CD4-positive, alpha-beta memory T cell (primary cell): ENCODE measurements at regions not wholly inside any gene's neighbourhood (a gene's known extent, or its start where the extent isn't known, plus 50 kb on each side); places are given as distances from the start of the nearest gene placed in this dataset.

ENCODE experiments used
- CTCF ChIA-PET: fragments of 350-600 bp; sonication (Branson Sonifier 250); formaldehyde crosslinking; loops from one replicate; lab custom pipeline; 2021; ENCODE audit warnings: inconsistent platforms; ENCODE audit not compliant: partially characterized antibody; lab: Charles Lee
- POLR2A ChIA-PET: fragments of 350-600 bp; sonication (Branson Sonifier 250); formaldehyde crosslinking; loops from one replicate; lab custom pipeline; 2021; ENCODE audit not compliant: partially characterized antibody; lab: Charles Lee
- DNase-seq, 5 donors: peaks; one replicate each; pipeline versions ENCODE4 v3.0.0 to v3.0.0-alpha.2; 2020 to 2022; ENCODE audit warnings: mixed read lengths in 1 of 5
- H3K27ac ChIP-seq: one replicate; pipeline ENCODE4 v1.7.0; 2013; ENCODE audit warnings: low read depth, low read length
- H3K27me3 ChIP-seq: 2 replicates; pipeline ENCODE4 v1.7.0; 2013; ENCODE audit warnings: mild to moderate bottlenecking, low read length, moderate library complexity; ENCODE audit not compliant: insufficient read depth
- H3K36me3 ChIP-seq: 2 replicates; pipeline ENCODE4 v1.7.0; 2013; ENCODE audit warnings: mild to moderate bottlenecking, low read length, moderate library complexity; ENCODE audit not compliant: insufficient read depth
- H3K4me1 ChIP-seq: 2 replicates; pipeline ENCODE4 v1.7.0; 2013; ENCODE audit warnings: mild to moderate bottlenecking, low read length, moderate library complexity; ENCODE audit not compliant: insufficient read depth
- H3K4me3 ChIP-seq, 2 donors: one replicate each; pipeline ENCODE4 v1.7.0; 2013; ENCODE audit warnings: low read length in 2 of 2, mild to moderate bottlenecking in 1 of 2
- H3K9me3 ChIP-seq, 2 donors: one replicate each; pipeline ENCODE4 v1.7.0; 2013; ENCODE audit warnings: low read length in 2 of 2, control low read depth in 1 of 2; ENCODE audit not compliant: control insufficient read depth in 1 of 2
- H3K27ac Mint-ChIP-seq, 7 donors: one replicate each; pipeline ENCODE4 v1.8.0; 2020 to 2021; ENCODE audit warnings: mixed read lengths in 7 of 7, mild to moderate bottlenecking in 6 of 7, inconsistent platforms in 3 of 7, moderate library complexity in 3 of 7
- H3K27me3 Mint-ChIP-seq, 2 donors: one replicate each; pipeline ENCODE4 v1.8.0; 2020 to 2021; ENCODE audit warnings: mixed read lengths in 2 of 2
- H3K36me3 Mint-ChIP-seq, 2 donors: one replicate each; pipeline ENCODE4 v1.8.0; 2020 to 2021; ENCODE audit warnings: mixed read lengths in 2 of 2, inconsistent platforms in 1 of 2, mild to moderate bottlenecking in 1 of 2
- H3K4me1 Mint-ChIP-seq, 4 donors: one replicate each; pipeline ENCODE4 v1.8.0; 2020 to 2021; ENCODE audit warnings: mixed read lengths in 4 of 4, mild to moderate bottlenecking in 1 of 4
- H3K4me3 Mint-ChIP-seq, 8 donors: one replicate each; pipeline ENCODE4 v1.8.0; 2020 to 2021; ENCODE audit warnings: mixed read lengths in 8 of 8, mild to moderate bottlenecking in 7 of 8, moderate library complexity in 6 of 8, inconsistent platforms in 3 of 8
- H3K9me3 Mint-ChIP-seq, 8 donors: one replicate each; pipeline ENCODE4 v1.8.0; 2020 to 2021; ENCODE audit warnings: mixed read lengths in 8 of 8, mild to moderate bottlenecking in 5 of 8, inconsistent platforms in 3 of 8, moderate library complexity in 1 of 8
- intact Hi-C: fragments of 100-400 bp; cut with micrococcal nuclease; formaldehyde crosslinking; loops from one replicate; pipeline ENCODE4 v1.15.1; 2023

- Histone ChIP-seq H3K9me3 (no peaks in the 10 kb centered on the region), H3K27me3 (no peaks in the 10 kb centered on the region), H3K4me1 (no peaks in the 10 kb centered on the region), H3K36me3 (no peaks in the 10 kb centered on the region), H3K4me3 (no peak overlapping the region), H3K27ac (no peak overlapping the region)
- intact Hi-C loops, result no loop called here
- Mint-ChIP-seq H3K4me3 (no peak overlapping the region), H3K36me3 (no peaks in the 10 kb centered on the region), H3K27me3 (no peaks in the 10 kb centered on the region), H3K4me1 (no peaks in the 10 kb centered on the region), H3K27ac (no peak overlapping the region), H3K9me3 (peaks cover 0 to 13% (median 4%) of the 10 kb centered on the region in 8 donors)
- CTCF ChIA-PET, result no interaction called here
- POLR2A ChIA-PET, result no interaction called here
- DNase-seq, result no peak
Measured at GRCh38 chr5:121378046-121378445, 473.6 kb upstream of the FTMT start.

- no peak overlapping the region for H3K4me3 Mint-ChIP-seq
- POLR2A ChIA-PET, result no interaction called here
- H3K4me1 ChIP-seq, result no peaks in the 10 kb centered on the region
Measured at GRCh38 chr5:121378559-121379359, 472.9 kb upstream of the FTMT start.

GRCh38 chr5:121380066-121380465 lies 471.6 kb upstream of the FTMT start:
- Histone ChIP-seq H3K36me3 (no peaks in the 10 kb centered on the region), H3K4me1 (no peaks in the 10 kb centered on the region), H3K27ac (no peak overlapping the region), H3K27me3 (no peaks in the 10 kb centered on the region), H3K9me3 (no peaks in the 10 kb centered on the region), H3K4me3 (no peak overlapping the region)
- Mint-ChIP-seq H3K9me3 (peaks cover 0 to 12% (median 3%) of the 10 kb centered on the region in 8 donors), H3K4me3 (no peak overlapping the region), H3K27me3 (no peaks in the 10 kb centered on the region), H3K36me3 (no peaks in the 10 kb centered on the region), H3K27ac (no peak overlapping the region), H3K4me1 (no peaks in the 10 kb centered on the region)
- POLR2A ChIA-PET, result no interaction called here
- intact Hi-C loops, result no loop called here
- CTCF ChIA-PET, result no interaction called here
- no peak for DNase-seq

More at GRCh38 chr5:121378559-121379359, 472.9 kb upstream of the FTMT start:
- no peak overlapping the region for H3K4me3 ChIP-seq
- H3K27me3 ChIP-seq, result no peaks in the 10 kb centered on the region
- Mint-ChIP-seq H3K27me3 (no peaks in the 10 kb centered on the region), H3K9me3 (peaks cover 0 to 13% (median 3%) of the 10 kb centered on the region in 8 donors), H3K36me3 (no peaks in the 10 kb centered on the region), H3K4me1 (no peaks in the 10 kb centered on the region), H3K27ac (no peak overlapping the region)
- no peaks in the 10 kb centered on the region for H3K36me3 ChIP-seq
- H3K27ac ChIP-seq, result no peak overlapping the region
- peak in 1 of 5 donors; percentile 19 for DNase-seq
- intact Hi-C loops, result no loop called here
- CTCF ChIA-PET, result no interaction called here
- H3K9me3 ChIP-seq, result no peaks in the 10 kb centered on the region

- Mint-ChIP-seq H3K36me3 (no peaks in the 10 kb centered on the region), H3K27ac (no peak overlapping the region), H3K4me3 (no peak overlapping the region), H3K27me3 (no peaks in the 10 kb centered on the region), H3K4me1 (no peaks in the 10 kb centered on the region), H3K9me3 (peaks cover 0 to 5% (median 2%) of the 10 kb centered on the region in 8 donors)
- DNase-seq, result no peak
- Histone ChIP-seq H3K27ac (no peak overlapping the region), H3K9me3 (no peaks in the 10 kb centered on the region), H3K36me3 (no peaks in the 10 kb centered on the region), H3K27me3 (no peaks in the 10 kb centered on the region), H3K4me1 (no peaks in the 10 kb centered on the region), H3K4me3 (no peak overlapping the region)
- ChIA-PET POLR2A (no interaction called here), CTCF (no interaction called here)
- intact Hi-C loops, result no loop called here
Measured at GRCh38 chr5:121384359-121384758, 467.3 kb upstream of the FTMT start.

- no peaks in the 10 kb centered on the region for H3K4me1 ChIP-seq
- ChIA-PET CTCF (no interaction called here), POLR2A (no interaction called here)
- Mint-ChIP-seq H3K9me3 (peaks cover 0 to 4% (median 0%) of the 10 kb centered on the region in 8 donors), H3K36me3 (no peaks in the 10 kb centered on the region), H3K27ac (no peak overlapping the region), H3K27me3 (no peaks in the 10 kb centered on the region), H3K4me1 (no peaks in the 10 kb centered on the region), H3K4me3 (no peak overlapping the region)
- no peak overlapping the region for H3K27ac ChIP-seq
- no peaks in the 10 kb centered on the region for H3K27me3 ChIP-seq
- no peaks in the 10 kb centered on the region for H3K36me3 ChIP-seq
- intact Hi-C loops, result loop anchor here (2.0 kb wide), 1 partner anchor 64 kb away; no protein-coding TSS in a partner anchor
- no peak overlapping the region for H3K4me3 ChIP-seq
- no peaks in the 10 kb centered on the region for H3K9me3 ChIP-seq
- DNase-seq, result no peak
Measured at GRCh38 chr5:121386334-121386733, 465.3 kb upstream of the FTMT start.

GRCh38 chr5:121396716-121397115 lies 455.0 kb upstream of the FTMT start:
- DNase-seq, result no peak
- no peaks in the 10 kb centered on the region for H3K4me1 ChIP-seq
- no peaks in the 10 kb centered on the region for H3K27me3 ChIP-seq
- Mint-ChIP-seq H3K27ac (no peak overlapping the region), H3K27me3 (no peaks in the 10 kb centered on the region), H3K4me3 (no peak overlapping the region), H3K4me1 (no peaks in the 10 kb centered on the region), H3K36me3 (no peaks in the 10 kb centered on the region), H3K9me3 (peaks cover 0 to 10% (median 5%) of the 10 kb centered on the region in 8 donors)
- POLR2A ChIA-PET, result no interaction called here
- no peak overlapping the region for H3K27ac ChIP-seq
- H3K4me3 ChIP-seq, result no peak overlapping the region
- intact Hi-C loops, result no loop called here
- H3K36me3 ChIP-seq, result no peaks in the 10 kb centered on the region
- H3K9me3 ChIP-seq, result no peaks in the 10 kb centered on the region
- CTCF ChIA-PET, result no interaction called here

GRCh38 chr5:121399879-121400278 lies 451.8 kb upstream of the FTMT start:
- Mint-ChIP-seq H3K36me3 (no peaks in the 10 kb centered on the region), H3K27me3 (no peaks in the 10 kb centered on the region), H3K9me3 (peaks cover 0 to 19% (median 7%) of the 10 kb centered on the region in 8 donors), H3K27ac (no peak overlapping the region), H3K4me1 (no peaks in the 10 kb centered on the region), H3K4me3 (no peak overlapping the region)
- POLR2A ChIA-PET, result no interaction called here
- intact Hi-C loops, result no loop called here
- Histone ChIP-seq H3K27ac (no peak overlapping the region), H3K4me1 (no peaks in the 10 kb centered on the region), H3K27me3 (no peaks in the 10 kb centered on the region), H3K9me3 (no peaks in the 10 kb centered on the region), H3K36me3 (no peaks in the 10 kb centered on the region), H3K4me3 (no peak overlapping the region)
- CTCF ChIA-PET, result no interaction called here
- DNase-seq, result no peak
